Esophagus muscularis mucosa (tissue), 4 donors: ENCODE measurements at regions not wholly inside any gene's neighbourhood (a gene's known extent, or its start where the extent isn't known, plus 50 kb on each side); places are given as distances from the start of the nearest gene placed in this dataset.

Experiments used
- DNase-seq: peaks from one replicate; pipeline ENCODE4 v3.0.0-alpha.2; 2017; ENCODE audit errors: extremely low spot score
- H3K27ac ChIP-seq, 4 donors: fragments of 200-600 bp; sonication (generic); replicated peaks in 1 of 4; 1 replicate in 3 of 4; 2 replicates in 1 of 4; pipeline ENCODE4 v1.5.1; 2016 to 2019; ENCODE audit warnings: mild to moderate bottlenecking in 1 of 4
- H3K27me3 ChIP-seq, 4 donors: fragments of 200-600 bp; sonication (generic); one replicate each; pipeline versions ENCODE4 v1.5.1 to v1.6.0; 2016 to 2019
- H3K36me3 ChIP-seq, 4 donors: fragments of 200-600 bp; sonication (generic); one replicate each; pipeline ENCODE4 v1.5.1; 2016 to 2019
- H3K4me1 ChIP-seq, 4 donors: fragments of 200-600 bp; sonication (generic); one replicate each; pipeline ENCODE4 v1.5.1; 2016 to 2019
- H3K4me3 ChIP-seq, 4 donors: fragments of 200-600 bp; sonication (generic); 1 replicate in 2 of 4; 2 replicates in 2 of 4; pipeline ENCODE4 v1.5.1; 2016 to 2019; ENCODE audit warnings: mild to moderate bottlenecking in 4 of 4, moderate library complexity in 1 of 4
- H3K9me3 ChIP-seq, 4 donors: fragments of 200-600 bp; sonication (generic); 1 replicate in 3 of 4; 2 replicates in 1 of 4; pipeline ENCODE4 v1.5.1; 2016 to 2019
- EP300 ChIP-seq: sonication (generic); formaldehyde crosslinking; IDR thresholded peaks from one replicate; pipeline ENCODE4 v1.6.1; 2017; ENCODE audit warnings: antibody characterized with exemption
- POLR2A ChIP-seq: fragments of 450-650 bp; IDR thresholded peaks from one replicate; pipeline ENCODE4 v1.6.1; 2017; ENCODE audit warnings: antibody characterized with exemption, moderate library complexity, mild to moderate bottlenecking, low read depth
- POLR2AphosphoS5 ChIP-seq, 2 donors: sonication (generic); formaldehyde crosslinking; IDR thresholded peaks; one replicate each; pipeline ENCODE4 v1.6.1; 2017; ENCODE audit warnings: antibody characterized with exemption in 2 of 2
- WGBS: methylation state at CpG from one replicate; pipeline ENCODE4 v1.1.5; 2018; 5-methylcytosine and 5-hydroxymethylcytosine counted together
- intact Hi-C: fragments of 100-400 bp; cut with DNase I; formaldehyde crosslinking; loops from one replicate; pipeline ENCODE4 v1.15.1; 2023
- TF ChIP-seq, protein P1 (sequence below), 3 experiments: fragments of 200-600 bp in 2 of 3; fragments of 450-650 bp in 1 of 3; sonication (generic) in 2 of 3; IDR thresholded peaks; one replicate each; pipeline ENCODE4 v1.5.1; 2017 to 2019; ENCODE audit warnings: antibody characterized with exemption in 3 of 3, mild to moderate bottlenecking in 2 of 3, moderate library complexity in 1 of 3

DNA sequence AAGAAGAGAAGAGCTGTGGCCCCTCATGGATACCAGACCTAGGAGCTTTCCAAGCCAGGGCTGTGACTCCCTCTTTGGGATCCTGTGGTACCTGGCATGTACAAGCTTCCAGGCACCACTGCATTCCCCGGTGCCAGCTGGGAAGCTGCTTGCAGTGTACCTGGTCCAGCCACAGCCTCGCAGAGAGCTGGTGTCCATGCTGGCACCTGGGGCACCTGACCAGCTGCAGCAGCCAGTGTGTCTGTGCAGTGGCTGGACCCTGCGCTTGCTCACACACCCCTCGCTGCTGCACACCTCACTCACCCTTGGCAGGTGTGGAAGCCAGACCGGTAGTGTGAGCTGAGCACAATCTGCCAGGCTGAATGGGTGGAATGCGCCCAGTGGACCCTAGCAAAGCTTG lies 190.9 kb upstream of the MAN1A1 start:
- DNase-seq = no peak
- intact Hi-C loops = loop anchor here (5.0 kb wide), 1 partner anchor 193 kb away; the partner anchor contains the start of gene MAN1A1
- no peaks in the 10 kb centered on the region for H3K27me3 ChIP-seq
- H3K27ac ChIP-seq = peak overlapping the region; percentile 50 to 75 (median 71)
- H3K36me3 ChIP-seq = no peaks in the 10 kb centered on the region
- WGBS = 92% methylated on average over 2 of the region's 6 CpGs
- TF ChIP-seq POLR2A (no peak), POLR2AphosphoS5 (IDR thresholded peaks at IDR 0.05) (no peak), EP300 (no peak)
- TF ChIP-seq, protein P1, sequence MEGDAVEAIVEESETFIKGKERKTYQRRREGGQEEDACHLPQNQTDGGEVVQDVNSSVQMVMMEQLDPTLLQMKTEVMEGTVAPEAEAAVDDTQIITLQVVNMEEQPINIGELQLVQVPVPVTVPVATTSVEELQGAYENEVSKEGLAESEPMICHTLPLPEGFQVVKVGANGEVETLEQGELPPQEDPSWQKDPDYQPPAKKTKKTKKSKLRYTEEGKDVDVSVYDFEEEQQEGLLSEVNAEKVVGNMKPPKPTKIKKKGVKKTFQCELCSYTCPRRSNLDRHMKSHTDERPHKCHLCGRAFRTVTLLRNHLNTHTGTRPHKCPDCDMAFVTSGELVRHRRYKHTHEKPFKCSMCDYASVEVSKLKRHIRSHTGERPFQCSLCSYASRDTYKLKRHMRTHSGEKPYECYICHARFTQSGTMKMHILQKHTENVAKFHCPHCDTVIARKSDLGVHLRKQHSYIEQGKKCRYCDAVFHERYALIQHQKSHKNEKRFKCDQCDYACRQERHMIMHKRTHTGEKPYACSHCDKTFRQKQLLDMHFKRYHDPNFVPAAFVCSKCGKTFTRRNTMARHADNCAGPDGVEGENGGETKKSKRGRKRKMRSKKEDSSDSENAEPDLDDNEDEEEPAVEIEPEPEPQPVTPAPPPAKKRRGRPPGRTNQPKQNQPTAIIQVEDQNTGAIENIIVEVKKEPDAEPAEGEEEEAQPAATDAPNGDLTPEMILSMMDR (IDR thresholded peaks at IDR 0.05) = no peak
- no peaks in the 10 kb centered on the region for H3K9me3 ChIP-seq
- H3K4me3 ChIP-seq = no peak overlapping the region
- peaks cover 5 to 35% (median 26%) of the 10 kb centered on the region in 4 donors for H3K4me1 ChIP-seq

DNA sequence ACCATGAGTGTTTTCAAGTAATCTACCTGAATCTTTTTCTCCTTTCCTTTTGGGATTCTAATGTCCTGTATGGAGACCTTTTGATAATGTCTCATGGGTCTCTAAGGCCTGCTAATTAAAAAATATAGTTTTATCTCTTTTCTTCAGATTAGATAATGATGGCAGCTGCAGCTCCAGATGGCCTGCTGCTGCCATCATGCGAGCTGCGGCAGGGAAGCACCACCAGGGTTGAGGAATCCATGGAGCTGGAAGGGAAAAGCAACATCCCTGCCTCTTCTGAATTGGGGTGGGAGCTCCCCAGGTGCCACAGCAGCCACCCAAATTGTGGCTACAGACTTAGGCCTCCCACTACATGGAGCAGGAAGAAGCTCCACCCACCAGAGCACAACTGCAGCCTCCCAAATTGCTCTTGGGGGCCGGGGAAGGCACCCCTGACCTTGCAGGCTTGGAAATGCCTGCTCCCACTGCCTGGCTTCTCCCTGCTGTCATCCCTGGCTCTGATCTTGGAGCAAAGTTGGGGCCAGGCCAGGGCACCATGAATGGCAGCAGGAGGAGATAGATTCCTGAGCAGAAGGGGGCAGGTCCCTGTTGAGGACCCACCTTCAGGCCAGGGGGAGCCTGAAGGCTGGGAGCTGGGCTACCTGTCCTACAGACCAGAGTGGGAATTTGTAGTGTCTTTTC lies 189.6 kb upstream of the MAN1A1 start:
- DNase-seq = no peak
- H3K27me3 ChIP-seq = no peaks in the 10 kb centered on the region
- intact Hi-C loops = no loop called here
- no peaks in the 10 kb centered on the region for H3K36me3 ChIP-seq
- TF ChIP-seq POLR2A = no peak
- TF ChIP-seq, protein P1 (IDR thresholded peaks at IDR 0.05) = no peak
- TF ChIP-seq POLR2AphosphoS5 (IDR thresholded peaks at IDR 0.05) = no peak
- TF ChIP-seq EP300 = no peak
- WGBS = 84% methylated on average over 2 of the region's 3 CpGs
- peaks cover 5 to 36% (median 27%) of the 10 kb centered on the region in 4 donors for H3K4me1 ChIP-seq
- H3K9me3 ChIP-seq = no peaks in the 10 kb centered on the region
- no peak overlapping the region for H3K4me3 ChIP-seq
- no peak overlapping the region for H3K27ac ChIP-seq

GRCh38 chr6:119536666-119537065 lies 187.1 kb upstream of the MAN1A1 start:
- no peak overlapping the region for H3K27ac ChIP-seq
- no peaks in the 10 kb centered on the region for H3K27me3 ChIP-seq
- DNase-seq = no peak
- H3K9me3 ChIP-seq = no peaks in the 10 kb centered on the region
- 88% methylated on average over 5 of the region's 5 CpGs for WGBS
- TF ChIP-seq EP300 = no peak
- TF ChIP-seq, protein P1 (IDR thresholded peaks at IDR 0.05) = no peak
- no peak for TF ChIP-seq POLR2AphosphoS5 (IDR thresholded peaks at IDR 0.05)
- no peak for TF ChIP-seq POLR2A
- H3K4me1 ChIP-seq = peaks cover 12 to 33% (median 30%) of the 10 kb centered on the region in 4 donors
- no peaks in the 10 kb centered on the region for H3K36me3 ChIP-seq
- no peak overlapping the region for H3K4me3 ChIP-seq
- intact Hi-C loops = no loop called here

DNA sequence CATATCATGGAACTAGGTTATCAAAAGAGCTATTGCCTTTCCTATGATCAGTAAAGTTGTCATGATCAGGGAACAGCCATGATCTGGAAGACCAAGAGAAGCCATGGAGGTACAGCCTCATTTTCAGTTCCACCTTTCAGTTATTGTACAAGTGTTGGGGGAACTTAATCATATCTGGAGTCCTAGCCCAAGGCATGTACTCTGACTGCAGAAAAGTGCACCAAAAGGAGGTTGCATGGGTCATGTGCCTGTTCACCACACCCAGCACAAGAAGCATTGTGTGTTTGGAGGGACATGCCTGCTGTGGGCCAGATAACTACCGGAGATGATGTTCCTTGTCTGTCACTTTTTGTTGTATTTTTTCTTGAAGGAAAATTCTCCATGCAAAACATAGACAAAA lies 185.8 kb upstream of the MAN1A1 start:
- no peaks in the 10 kb centered on the region for H3K9me3 ChIP-seq
- H3K4me3 ChIP-seq = no peak overlapping the region
- intact Hi-C loops = no loop called here
- DNase-seq = no peak
- no peaks in the 10 kb centered on the region for H3K27me3 ChIP-seq
- peaks cover 8 to 21% (median 18%) of the 10 kb centered on the region in 4 donors for H3K4me1 ChIP-seq
- TF ChIP-seq, protein P1 (IDR thresholded peaks at IDR 0.05) = no peak
- TF ChIP-seq POLR2AphosphoS5 (IDR thresholded peaks at IDR 0.05) (no peak), EP300 (no peak), POLR2A (no peak)
- H3K27ac ChIP-seq = no peak overlapping the region
- 64% methylated on average over 1 of the region's 1 CpG for WGBS
- no peaks in the 10 kb centered on the region for H3K36me3 ChIP-seq
